GM18909 (cell line): ENCODE measurements at regions not wholly inside any gene's neighbourhood (a gene's known extent, or its start where the extent isn't known, plus 50 kb on each side); places are given as distances from the start of the nearest gene placed in this dataset.

Source experiments
- ATAC-seq: cut with Tn5 transposase; IDR thresholded peaks from one replicate; pipeline ENCODE4 v1.9.1; 2021; ENCODE audit warnings: mild to moderate bottlenecking; ENCODE audit not compliant: unreplicated experiment, poor library complexity

- ATAC-seq: no peak
Observed at GRCh38 chr4:20126906-20127305, 124.8 kb upstream of the SLIT2 start.

- no peak for ATAC-seq
Observed at GRCh38 chr4:20124317-20125026, 127.2 kb upstream of the SLIT2 start.

- ATAC-seq: no peak
Observed at GRCh38 chr4:20122198-20122988, 129.3 kb upstream of the SLIT2 start.

- no peak for ATAC-seq
Observed at GRCh38 chr4:20119141-20119540, 132.6 kb upstream of the SLIT2 start.

- no peak for ATAC-seq
Observed at GRCh38 chr4:20109391-20109790, 142.3 kb upstream of the SLIT2 start.

GRCh38 chr4:20106921-20107320, 144.8 kb upstream of the SLIT2 start:
- no peak for ATAC-seq

- no peak for ATAC-seq
Observed at GRCh38 chr4:20101831-20102230, 149.9 kb upstream of the SLIT2 start.

GRCh38 chr4:20096911-20097310, 154.8 kb upstream of the SLIT2 start:
- ATAC-seq: no peak

- no peak for ATAC-seq
Observed at GRCh38 chr4:20095805-20096541, 155.7 kb upstream of the SLIT2 start.

- ATAC-seq: no peak
Observed at GRCh38 chr4:20091781-20092180, 159.9 kb upstream of the SLIT2 start.

- ATAC-seq: no peak
Observed at GRCh38 chr4:20087522-20087911, 164.2 kb upstream of the SLIT2 start.

- ATAC-seq: no peak
Observed at GRCh38 chr4:20086799-20087521, 164.7 kb upstream of the SLIT2 start.

GRCh38 chr4:20086067-20086798, 165.5 kb upstream of the SLIT2 start:
- no peak for ATAC-seq

GRCh38 chr4:20085653-20086052, 166.1 kb upstream of the SLIT2 start:
- no peak for ATAC-seq

- ATAC-seq: no peak
Observed at GRCh38 chr4:20085156-20085555, 166.5 kb upstream of the SLIT2 start.

- no peak for ATAC-seq
Observed at GRCh38 chr4:20084488-20084887, 167.2 kb upstream of the SLIT2 start.

GRCh38 chr4:20078644-20079043, 173.1 kb upstream of the SLIT2 start:
- ATAC-seq: no peak

GRCh38 chr4:20075248-20075871, 176.3 kb upstream of the SLIT2 start:
- ATAC-seq: no peak

- ATAC-seq: no peak
Observed at GRCh38 chr4:20074450-20074849, 177.3 kb upstream of the SLIT2 start.
